ENCODE measurements at regions not wholly inside any gene's neighbourhood (a gene's known extent, or its start where the extent isn't known, plus 50 kb on each side); places are given as distances from the start of the nearest gene placed in this dataset.

- no peak overlapping the region for H3K4me3 ChIP-seq (ENCODE audit: low read length)
- TF ChIP-seq, protein P1, sequence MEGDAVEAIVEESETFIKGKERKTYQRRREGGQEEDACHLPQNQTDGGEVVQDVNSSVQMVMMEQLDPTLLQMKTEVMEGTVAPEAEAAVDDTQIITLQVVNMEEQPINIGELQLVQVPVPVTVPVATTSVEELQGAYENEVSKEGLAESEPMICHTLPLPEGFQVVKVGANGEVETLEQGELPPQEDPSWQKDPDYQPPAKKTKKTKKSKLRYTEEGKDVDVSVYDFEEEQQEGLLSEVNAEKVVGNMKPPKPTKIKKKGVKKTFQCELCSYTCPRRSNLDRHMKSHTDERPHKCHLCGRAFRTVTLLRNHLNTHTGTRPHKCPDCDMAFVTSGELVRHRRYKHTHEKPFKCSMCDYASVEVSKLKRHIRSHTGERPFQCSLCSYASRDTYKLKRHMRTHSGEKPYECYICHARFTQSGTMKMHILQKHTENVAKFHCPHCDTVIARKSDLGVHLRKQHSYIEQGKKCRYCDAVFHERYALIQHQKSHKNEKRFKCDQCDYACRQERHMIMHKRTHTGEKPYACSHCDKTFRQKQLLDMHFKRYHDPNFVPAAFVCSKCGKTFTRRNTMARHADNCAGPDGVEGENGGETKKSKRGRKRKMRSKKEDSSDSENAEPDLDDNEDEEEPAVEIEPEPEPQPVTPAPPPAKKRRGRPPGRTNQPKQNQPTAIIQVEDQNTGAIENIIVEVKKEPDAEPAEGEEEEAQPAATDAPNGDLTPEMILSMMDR (IDR thresholded peaks at IDR 0.05; ENCODE audit: insufficient read depth, low read depth, low read length, missing control alignments) = no peak
- peak; percentile 45 for DNase-seq (ENCODE audit: low read depth)
These were observed 604.7 kb upstream of the SOX9 start for GRCh38 chr17:71516149-71516548.

GRCh38 chr17:71519285-71519684, 601.5 kb upstream of the SOX9 start:
- TF ChIP-seq, protein P1 (IDR thresholded peaks at IDR 0.05; ENCODE audit: insufficient read depth, low read depth, low read length, missing control alignments) = no peak
- peak; percentile 97 for DNase-seq (ENCODE audit: low read depth)

DNA sequence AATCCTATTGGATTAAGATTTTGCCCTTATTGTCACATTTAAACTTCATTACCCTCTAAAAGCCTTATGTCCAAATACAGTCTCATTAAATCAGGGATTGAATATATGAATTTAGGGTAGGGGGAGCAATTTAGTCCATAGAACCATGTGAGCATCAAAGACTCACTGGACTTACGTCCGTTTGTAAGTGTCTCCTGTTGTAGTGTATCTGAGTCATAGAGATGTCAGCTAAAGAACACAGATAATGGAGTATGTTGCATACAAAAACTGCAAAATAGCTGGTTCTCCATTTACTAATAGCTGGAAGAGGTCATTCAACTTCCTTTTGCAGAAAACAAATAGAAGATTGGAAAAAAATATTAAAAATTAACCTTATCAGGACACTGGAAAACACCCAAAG, 599.1 kb upstream of the SOX9 start:
- peak; percentile 8 for DNase-seq (ENCODE audit: low read depth)
- H3K4me3 ChIP-seq (ENCODE audit: low read length) = no peak overlapping the region
- TF ChIP-seq, protein P1 (IDR thresholded peaks at IDR 0.05; ENCODE audit: insufficient read depth, low read depth, low read length, missing control alignments) = no peak

More at GRCh38 chr17:71519285-71519684, 601.5 kb upstream of the SOX9 start:
- no peak overlapping the region for H3K4me3 ChIP-seq (ENCODE audit: low read length)

GRCh38 chr17:71522383-71522782, 598.4 kb upstream of the SOX9 start:
- H3K4me3 ChIP-seq (ENCODE audit: low read length) = no peak overlapping the region
- TF ChIP-seq, protein P1 (IDR thresholded peaks at IDR 0.05; ENCODE audit: insufficient read depth, low read depth, low read length, missing control alignments) = no peak
- no peak for DNase-seq (ENCODE audit: low read depth)

DNA sequence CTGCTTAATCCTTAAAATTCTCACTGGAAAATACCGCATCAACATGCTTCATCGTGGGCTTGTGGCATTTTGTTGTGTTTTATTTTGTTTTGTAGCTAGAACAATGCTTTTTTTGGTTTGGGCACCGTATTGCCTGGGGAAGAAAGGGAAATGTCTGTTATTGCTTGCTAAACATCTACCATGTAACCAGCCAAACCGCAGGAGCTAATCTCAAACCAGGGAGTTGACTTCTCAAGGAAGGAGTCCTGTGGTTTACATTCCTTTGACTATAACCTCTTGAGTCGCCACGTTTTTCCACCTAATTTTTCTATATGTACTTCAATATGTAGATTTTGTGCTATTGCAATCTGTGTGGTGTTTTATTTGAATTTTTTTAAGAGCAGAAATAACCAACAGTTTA, 593.5 kb upstream of the SOX9 start:
- no peak overlapping the region for H3K4me3 ChIP-seq (ENCODE audit: low read length)
- DNase-seq (ENCODE audit: low read depth) = peak; percentile 75
- TF ChIP-seq, protein P1 (IDR thresholded peaks at IDR 0.05; ENCODE audit: insufficient read depth, low read depth, low read length, missing control alignments) = no peak

DNA sequence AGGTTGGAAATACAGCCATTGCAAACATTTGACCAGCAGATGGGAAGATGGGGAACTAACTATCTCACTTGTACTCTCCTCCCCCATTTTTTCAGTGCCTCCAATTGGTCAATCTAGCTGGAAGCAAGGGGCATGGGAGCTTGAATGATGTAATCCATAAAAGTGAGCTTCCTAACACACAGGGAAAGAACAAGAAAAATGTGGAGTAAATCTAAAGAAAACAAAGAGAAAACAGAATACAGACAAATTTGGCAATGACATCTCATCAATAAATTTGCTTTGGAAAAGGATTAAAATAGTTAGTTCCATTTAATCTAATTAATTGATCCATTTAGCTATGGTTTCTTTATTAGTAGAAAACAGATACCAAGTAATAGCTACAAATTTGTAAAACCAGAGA, 592.6 kb upstream of the SOX9 start:
- TF ChIP-seq, protein P1 (IDR thresholded peaks at IDR 0.05; ENCODE audit: insufficient read depth, low read depth, low read length, missing control alignments) = no peak

GRCh38 chr17:71530248-71530647, 590.6 kb upstream of the SOX9 start:
- TF ChIP-seq, protein P1 (IDR thresholded peaks at IDR 0.05; ENCODE audit: insufficient read depth, low read depth, low read length, missing control alignments) = no peak

More for the DNA sequence above, 592.6 kb upstream of the SOX9 start:
- H3K4me3 ChIP-seq (ENCODE audit: low read length) = no peak overlapping the region
- DNase-seq (ENCODE audit: low read depth) = no peak

More at GRCh38 chr17:71530248-71530647, 590.6 kb upstream of the SOX9 start:
- peak; percentile 98 for DNase-seq (ENCODE audit: low read depth)
- no peak overlapping the region for H3K4me3 ChIP-seq (ENCODE audit: low read length)
